ENCODE measurements at regions not wholly inside any gene's neighbourhood (a gene's known extent, or its start where the extent isn't known, plus 50 kb on each side); places are given as distances from the start of the nearest gene placed in this dataset.

DNA sequence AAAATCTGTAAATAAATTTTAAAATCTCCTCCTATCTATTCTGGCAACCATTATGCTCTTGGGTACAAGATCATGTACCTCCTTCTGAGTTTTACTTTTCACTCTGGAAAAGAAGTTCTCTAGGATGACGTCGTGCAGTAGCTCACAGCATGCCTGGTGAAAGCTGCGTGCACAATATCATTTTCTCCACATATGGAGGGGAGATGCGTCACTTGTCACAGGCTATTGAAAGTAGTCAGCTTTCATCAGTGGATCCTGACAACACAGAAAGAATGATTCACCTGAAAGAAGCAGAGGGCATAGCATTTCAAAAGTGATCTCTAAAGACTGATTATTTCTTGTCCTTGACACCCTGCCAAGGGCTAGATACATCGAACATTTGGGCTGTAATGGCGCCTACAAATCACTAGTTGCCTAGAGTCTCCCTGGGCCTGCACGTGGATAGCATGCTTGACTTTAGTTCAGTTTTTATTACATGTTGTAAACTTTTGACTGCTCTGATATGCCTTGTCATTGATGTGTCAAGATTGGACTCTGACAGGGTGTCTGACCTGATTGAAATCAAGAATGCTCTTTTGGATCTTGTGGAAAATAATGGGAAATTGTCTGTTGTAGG is 1365.6 kb downstream of the OLFM4 start:
- TF ChIP-seq, protein P1, sequence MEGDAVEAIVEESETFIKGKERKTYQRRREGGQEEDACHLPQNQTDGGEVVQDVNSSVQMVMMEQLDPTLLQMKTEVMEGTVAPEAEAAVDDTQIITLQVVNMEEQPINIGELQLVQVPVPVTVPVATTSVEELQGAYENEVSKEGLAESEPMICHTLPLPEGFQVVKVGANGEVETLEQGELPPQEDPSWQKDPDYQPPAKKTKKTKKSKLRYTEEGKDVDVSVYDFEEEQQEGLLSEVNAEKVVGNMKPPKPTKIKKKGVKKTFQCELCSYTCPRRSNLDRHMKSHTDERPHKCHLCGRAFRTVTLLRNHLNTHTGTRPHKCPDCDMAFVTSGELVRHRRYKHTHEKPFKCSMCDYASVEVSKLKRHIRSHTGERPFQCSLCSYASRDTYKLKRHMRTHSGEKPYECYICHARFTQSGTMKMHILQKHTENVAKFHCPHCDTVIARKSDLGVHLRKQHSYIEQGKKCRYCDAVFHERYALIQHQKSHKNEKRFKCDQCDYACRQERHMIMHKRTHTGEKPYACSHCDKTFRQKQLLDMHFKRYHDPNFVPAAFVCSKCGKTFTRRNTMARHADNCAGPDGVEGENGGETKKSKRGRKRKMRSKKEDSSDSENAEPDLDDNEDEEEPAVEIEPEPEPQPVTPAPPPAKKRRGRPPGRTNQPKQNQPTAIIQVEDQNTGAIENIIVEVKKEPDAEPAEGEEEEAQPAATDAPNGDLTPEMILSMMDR (IDR thresholded peaks at IDR 0.05; ENCODE audit: poor library complexity), result no peak
- TF ChIP-seq EZH2 (IDR thresholded peaks at IDR 0.05; ENCODE audit: borderline replicate concordance) (no peak), EZH2phosphoT487 (IDR thresholded peaks at IDR 0.05; ENCODE audit: low read depth, severe bottlenecking, unreplicated experiment) (no peak)

All from hepatocyte (in vitro differentiated cells).